ENCODE measurements at regions not wholly inside any gene's neighbourhood (a gene's known extent, or its start where the extent isn't known, plus 50 kb on each side); places are given as distances from the start of the nearest gene placed in this dataset.
A peak's percentile ranks its signal among the peaks of the same experiment; 100 is the strongest.

DNA sequence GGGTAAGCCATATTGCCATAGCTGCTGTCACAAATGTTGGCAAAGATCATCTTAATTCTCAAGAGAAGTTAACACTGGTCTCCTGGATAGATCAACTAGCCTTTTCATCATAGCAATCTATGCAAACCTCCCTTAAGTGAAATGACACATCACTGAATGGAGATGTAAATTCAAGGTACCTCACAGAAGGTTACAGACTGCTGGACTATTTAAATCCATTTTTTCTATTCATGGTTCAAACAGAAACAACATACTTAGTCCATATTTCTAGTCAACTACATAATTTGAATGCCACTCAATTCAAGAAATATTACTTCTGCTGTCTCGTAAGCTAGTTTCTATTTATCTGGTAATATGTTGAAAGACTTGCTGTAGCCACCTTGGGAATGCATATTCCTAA is 748.3 kb downstream of the C12orf50 start:
- WGBS, result 100% methylated on average over 1 of the region's 1 CpG
- H3K4me1 ChIP-seq (replicated peaks), result no peaks in the 10 kb centered on the region
- H3K9me3 ChIP-seq, result no peaks in the 10 kb centered on the region
- TF ChIP-seq POLR2A (IDR thresholded peaks at IDR 0.05), result no peak
- TF ChIP-seq CTCF (IDR thresholded peaks at IDR 0.05), result no peak
- no peak for TF ChIP-seq POLR2AphosphoS5 (IDR thresholded peaks at IDR 0.05)
- H3K4me3 ChIP-seq, result no peak overlapping the region
- H3K27me3 ChIP-seq (replicated peaks; ENCODE audit: insufficient read depth), result no peaks in the 10 kb centered on the region
- H3K27ac ChIP-seq, result no peak overlapping the region
- no peak for DNase-seq (ENCODE audit: low spot score)
- no peaks in the 10 kb centered on the region for H3K36me3 ChIP-seq
- intact Hi-C loops (cut with DNase I), result no loop called here

DNA sequence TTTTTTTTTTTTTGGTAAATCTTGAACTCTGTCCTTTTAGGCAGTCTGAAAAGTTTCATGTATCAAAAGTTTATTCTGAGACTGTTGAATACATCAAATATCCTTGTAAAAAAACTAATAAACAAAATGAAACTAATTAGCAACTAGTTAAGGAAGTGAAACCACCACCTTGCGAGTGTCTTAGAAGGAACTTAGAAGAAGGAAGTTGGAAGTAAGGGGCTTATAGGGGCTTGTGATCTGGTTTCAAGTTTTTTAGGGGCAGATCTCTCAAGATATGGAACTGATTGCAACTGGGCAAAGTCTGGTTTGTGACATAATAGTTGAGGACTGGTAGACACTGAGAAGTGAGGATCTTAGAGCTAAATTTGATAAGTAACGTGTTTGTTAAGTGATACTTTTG is 748.8 kb downstream of the C12orf50 start:
- TF ChIP-seq POLR2A (IDR thresholded peaks at IDR 0.05), result no peak
- no peak for TF ChIP-seq CTCF (IDR thresholded peaks at IDR 0.05)
- TF ChIP-seq POLR2AphosphoS5 (IDR thresholded peaks at IDR 0.05), result no peak
- Histone ChIP-seq H3K27me3 (replicated peaks; ENCODE audit: insufficient read depth) (no peaks in the 10 kb centered on the region), H3K4me3 (no peak overlapping the region), H3K27ac (no peak overlapping the region), H3K36me3 (no peaks in the 10 kb centered on the region), H3K4me1 (replicated peaks) (no peaks in the 10 kb centered on the region), H3K9me3 (no peaks in the 10 kb centered on the region)
- 82% methylated on average over 2 of the region's 2 CpGs for WGBS
- DNase-seq (ENCODE audit: low spot score), result no peak
- intact Hi-C loops (cut with DNase I), result no loop called here

DNA sequence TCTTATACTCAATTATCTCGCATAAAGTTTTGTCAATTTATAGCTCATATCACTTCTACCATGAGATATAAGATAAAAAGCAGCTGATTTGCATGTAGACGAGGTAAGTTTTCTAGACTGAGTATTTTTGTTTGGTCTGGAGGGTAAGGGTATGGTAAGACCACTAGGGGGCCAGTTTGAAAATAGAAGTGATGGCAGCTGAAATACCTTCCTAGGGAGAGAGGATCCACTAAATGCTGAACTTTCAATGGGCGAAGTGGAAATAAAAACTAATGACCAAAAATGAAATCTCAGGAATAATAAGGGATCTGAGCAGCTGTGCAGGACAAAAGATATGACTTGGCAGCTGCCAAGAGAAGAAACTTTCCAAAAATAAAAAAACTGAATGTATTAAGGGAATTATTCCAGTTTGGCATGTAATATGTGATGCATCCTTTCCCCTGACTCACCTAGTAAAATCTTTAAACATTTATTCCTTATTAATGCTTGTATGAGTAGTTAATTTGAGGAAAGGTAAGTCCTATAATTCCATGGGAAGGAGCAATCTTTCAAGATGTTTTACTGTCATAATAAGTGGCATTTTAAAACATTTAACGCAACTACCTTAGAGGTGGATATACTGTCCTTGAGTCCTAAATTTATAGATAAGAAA is 754.5 kb downstream of the C12orf50 start:
- Histone ChIP-seq H3K27me3 (replicated peaks; ENCODE audit: insufficient read depth) (no peaks in the 10 kb centered on the region), H3K27ac (no peak overlapping the region), H3K4me1 (replicated peaks) (no peaks in the 10 kb centered on the region), H3K4me3 (no peak overlapping the region), H3K36me3 (no peaks in the 10 kb centered on the region), H3K9me3 (no peaks in the 10 kb centered on the region)
- no peak for DNase-seq (ENCODE audit: low spot score)
- no peak for TF ChIP-seq POLR2A (IDR thresholded peaks at IDR 0.05)
- TF ChIP-seq CTCF (IDR thresholded peaks at IDR 0.05), result peak in 2 of 4 experiments; percentile 18 to 25
- 75% methylated on average over 4 of the region's 4 CpGs for WGBS
- intact Hi-C loops (cut with DNase I), result no loop called here

DNA sequence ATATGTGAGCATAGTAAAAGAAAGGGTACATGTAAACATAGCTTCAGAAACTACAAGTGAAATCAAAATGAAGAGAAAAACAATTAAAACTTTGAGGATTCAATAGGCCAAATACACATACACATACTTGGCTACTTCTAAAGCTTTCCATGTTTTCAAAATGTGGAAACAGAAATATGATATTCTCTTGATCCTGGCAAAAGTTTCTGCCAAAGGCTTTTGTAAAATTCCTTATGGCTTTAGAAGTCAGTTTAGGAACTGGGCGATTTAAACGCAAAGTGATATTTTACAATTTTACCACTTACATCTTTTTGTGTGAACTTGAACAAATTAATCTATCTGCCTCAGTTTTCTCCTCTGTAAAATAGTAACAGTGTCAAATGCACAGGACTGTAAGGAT is 756.4 kb downstream of the C12orf50 start:
- Histone ChIP-seq H3K27ac (no peak overlapping the region), H3K9me3 (no peaks in the 10 kb centered on the region), H3K4me1 (replicated peaks) (no peaks in the 10 kb centered on the region), H3K4me3 (no peak overlapping the region), H3K36me3 (no peaks in the 10 kb centered on the region), H3K27me3 (replicated peaks; ENCODE audit: insufficient read depth) (no peaks in the 10 kb centered on the region)
- DNase-seq (ENCODE audit: low spot score), result no peak
- intact Hi-C loops (cut with DNase I), result no loop called here
- TF ChIP-seq CTCF (IDR thresholded peaks at IDR 0.05) (no peak), POLR2AphosphoS5 (IDR thresholded peaks at IDR 0.05) (no peak), POLR2A (IDR thresholded peaks at IDR 0.05) (no peak)
- WGBS, result 74% methylated on average over 2 of the region's 2 CpGs

GRCh38 chr12:87270919-87271318 is 758.3 kb downstream of the C12orf50 start:
- no peak for DNase-seq (ENCODE audit: low spot score)
- Histone ChIP-seq H3K4me3 (no peak overlapping the region), H3K27ac (no peak overlapping the region), H3K9me3 (no peaks in the 10 kb centered on the region), H3K4me1 (replicated peaks) (no peaks in the 10 kb centered on the region), H3K27me3 (replicated peaks; ENCODE audit: insufficient read depth) (no peaks in the 10 kb centered on the region), H3K36me3 (no peaks in the 10 kb centered on the region)
- intact Hi-C loops (cut with DNase I), result no loop called here
- TF ChIP-seq POLR2AphosphoS5 (IDR thresholded peaks at IDR 0.05), result no peak
- no peak for TF ChIP-seq CTCF (IDR thresholded peaks at IDR 0.05)
- no peak for TF ChIP-seq POLR2A (IDR thresholded peaks at IDR 0.05)
- 64% methylated on average over 3 of the region's 3 CpGs for WGBS

Data from prostate gland (tissue), 2 donors.